K562 (cell line): ENCODE measurements at regions not wholly inside any gene's neighbourhood (a gene's known extent, or its start where the extent isn't known, plus 50 kb on each side); places are given as distances from the start of the nearest gene placed in this dataset.

Experiments used
- ATAC-seq: fragments of 200-7000 bp; cut with Tn5 transposase; 3 replicates; pipeline ENCODE4 v1.9.1; 2020; ENCODE audit warnings: moderate library complexity
- BruUV-seq: library from RNA; stranded (reverse); fragments of 400-500 nt; replicated peaks from 2 replicates; lab custom pipeline; 2021; lab: Mats Ljungman, UMichigan
- CTCF ChIA-PET: fragments of 300-600 bp; formaldehyde crosslinking; extraction: SDS; loops from one replicate; lab custom pipeline; 2021; ENCODE audit warnings: low intra/inter-chr PET ratio; lab: Yijun Ruan, JAX
- POLR2A ChIA-PET: fragments of 300-600, 350-650 bp; sonication (Branson Sonifier 250); formaldehyde crosslinking; extraction: SDS; loops from one replicate; lab custom pipeline; 2021; ENCODE audit warnings: antibody characterized with exemption, inconsistent platforms; lab: Yijun Ruan, JAX
- DNase-seq, 4 experiments: peaks; one replicate each; pipeline versions ENCODE4 v3.0.0 to v3.0.0-alpha.2; 2011 to 2018; ENCODE audit warnings: low spot score in 3 of 4, mixed read lengths in 3 of 4; ENCODE audit errors: extremely low read depth in 1 of 4
- FAIRE-seq: peaks from 2 replicates; lab custom pipeline; 2011; peaks lifted over from hg19 to GRCh38; lab: Jason Lieb, UNC
- H2AFZ ChIP-seq: 2 replicates; pipeline ENCODE4 v1.6.0; 2011; ENCODE audit warnings: low read depth, low read length, control low read depth, inconsistent platforms
- H3K27ac ChIP-seq: fragments of 200-600 bp; 3 replicates; pipeline ENCODE4 v1.8.0; 2011; ENCODE audit warnings: low read depth, mild to moderate bottlenecking, control low read depth, inconsistent platforms, low read length, moderate library complexity, mixed read lengths; ENCODE audit errors: extremely low read depth
- H3K27me3 ChIP-seq, 2 experiments: fragments of 300-600 bp in 1 of 2; 2 replicates in 1 of 2; 3 replicates in 1 of 2; pipeline versions ENCODE4 v1.6.0 to v1.8.0; 2011; ENCODE audit warnings: inconsistent platforms in 2 of 2, low read length in 2 of 2, mild to moderate bottlenecking in 1 of 2, mixed read lengths in 1 of 2, moderate library complexity in 1 of 2; ENCODE audit not compliant: control insufficient read depth in 2 of 2, insufficient read depth in 2 of 2
- H3K36me3 ChIP-seq: fragments of 300-600 bp; 3 replicates; pipeline ENCODE4 v1.8.0; 2011; ENCODE audit warnings: mild to moderate bottlenecking, low read length, inconsistent platforms; ENCODE audit not compliant: control insufficient read depth, insufficient read depth
- H3K4me1 ChIP-seq, 2 experiments: fragments of 200-600 bp in 1 of 2; replicated peaks in 1 of 2; 2 replicates in 1 of 2; 3 replicates in 1 of 2; pipeline versions ENCODE4 v1.5.1 to v1.8.0; 2011; ENCODE audit warnings: inconsistent platforms in 2 of 2, low read length in 2 of 2, mild to moderate bottlenecking in 1 of 2, mixed read lengths in 1 of 2, moderate library complexity in 1 of 2; ENCODE audit not compliant: control insufficient read depth in 2 of 2, insufficient read depth in 2 of 2
- H3K4me2 ChIP-seq: 2 replicates; pipeline ENCODE4 v1.6.1; 2011; ENCODE audit warnings: low read length, control low read depth, inconsistent platforms, mixed read lengths; ENCODE audit not compliant: insufficient read depth
- H3K4me3 ChIP-seq: fragments of 200-600 bp; sonication (generic), shearing (Covaris generic); 2 replicates; pipeline ENCODE4 v1.5.1; 2016; ENCODE audit warnings: control low read depth, inconsistent platforms
- H3K79me2 ChIP-seq: fragments of 200-600 bp; 3 replicates; pipeline ENCODE4 v1.8.0; 2011; ENCODE audit warnings: low read length, inconsistent platforms; ENCODE audit not compliant: control insufficient read depth, insufficient read depth
- H3K9ac ChIP-seq, 2 experiments: 2 replicates each; pipeline versions ENCODE4 v1.6.0 to v1.6.1; 2011; ENCODE audit warnings: low read depth in 2 of 2, low read length in 2 of 2, control low read depth in 1 of 2, inconsistent platforms in 1 of 2, mild to moderate bottlenecking in 1 of 2, mixed read lengths in 1 of 2; ENCODE audit not compliant: insufficient read depth in 1 of 2
- H3K9me1 ChIP-seq: one replicate; pipeline ENCODE4 v1.6.0; 2011; ENCODE audit warnings: inconsistent platforms, mild to moderate bottlenecking, low read length, moderate library complexity; ENCODE audit not compliant: control insufficient read depth, insufficient read depth
- H3K9me3 ChIP-seq: replicated peaks from 2 replicates; pipeline ENCODE4 v1.5.1; 2011; ENCODE audit warnings: low read depth, low read length, inconsistent platforms; ENCODE audit not compliant: control insufficient read depth, insufficient read depth
- H4K20me1 ChIP-seq: replicated peaks from 2 replicates; pipeline ENCODE4 v1.6.1; 2011; ENCODE audit warnings: low read length, inconsistent platforms, mixed read lengths; ENCODE audit not compliant: control insufficient read depth, insufficient read depth
- ESRRA ChIP-seq: fragments of 450-650 bp; IDR thresholded peaks from 2 replicates; pipeline ENCODE4 v1.6.1; 2014; ENCODE audit warnings: low read depth, mild to moderate bottlenecking, moderate library complexity, borderline replicate concordance
- HDAC1 ChIP-seq, 2 experiments: fragments of 450-650 bp; IDR thresholded peaks; 2 replicates each; pipeline ENCODE4 v1.6.1; 2016 to 2017; ENCODE audit warnings: inconsistent platforms in 1 of 2, mild to moderate bottlenecking in 1 of 2, moderate library complexity in 1 of 2
- HDAC3 ChIP-seq: fragments of 450-650 bp; IDR thresholded peaks from 2 replicates; pipeline ENCODE4 v1.6.1; 2018; ENCODE audit warnings: borderline replicate concordance, mild to moderate bottlenecking, moderate library complexity; ENCODE audit not compliant: partially characterized antibody
- HMG20B ChIP-seq: fragments of 250-450 bp; sonication (Bioruptor Pico); IDR thresholded peaks from 2 replicates; pipeline ENCODE4 v1.5.0; 2021; ENCODE audit warnings: mild to moderate bottlenecking
- ILF3 ChIP-seq: fragments of 450-650 bp; IDR thresholded peaks from 2 replicates; pipeline ENCODE4 v1.6.1; 2018; ENCODE audit warnings: antibody characterized with exemption, mild to moderate bottlenecking, moderate library complexity, borderline replicate concordance
- MAZ ChIP-seq, 2 experiments: fragments of 450-650 bp in 1 of 2; sonication (generic) in 1 of 2; formaldehyde crosslinking; IDR thresholded peaks in 1 of 2; conservative IDR thresholded peaks in 1 of 2; 2 replicates each; pipeline versions ENCODE4 v1.4.0 to v1.5.0; 2020; ENCODE audit warnings: mild to moderate bottlenecking in 1 of 2, missing genetic modification reagents in 1 of 2
- NCOA4 ChIP-seq: fragments of 450-650 bp; IDR thresholded peaks from 2 replicates; pipeline ENCODE4 v1.6.1; 2018; ENCODE audit warnings: mild to moderate bottlenecking; ENCODE audit not compliant: partially characterized antibody
- SMARCA4 ChIP-seq: fragments of 450-650 bp; IDR thresholded peaks from 2 replicates; pipeline ENCODE4 v1.6.1; 2016
- SP2 ChIP-seq: IDR thresholded peaks from 2 replicates; pipeline ENCODE4 v1.6.1; 2011; ENCODE audit warnings: mild to moderate bottlenecking, low read depth, low read length, moderate library complexity; ENCODE audit not compliant: poor library complexity, severe bottlenecking; ENCODE audit errors: extremely low read depth
- U2AF1 ChIP-seq: fragments of 200-400 bp; formaldehyde crosslinking; optimal IDR thresholded peaks from 2 replicates; pipeline ENCODE3; 2017; ENCODE audit warnings: mild to moderate bottlenecking, low read depth, low read length, moderate library complexity
- ZBED1 ChIP-seq: IDR thresholded peaks from 2 replicates; pipeline ENCODE4 v1.6.1; 2014
- ZNF311 ChIP-seq: fragments of 250-450 bp; sonication (Bioruptor Pico); IDR thresholded peaks from 2 replicates; pipeline ENCODE4 v1.4.0; 2020; ENCODE audit warnings: mild to moderate bottlenecking, moderate library complexity
- ZNF507 ChIP-seq: conservative IDR thresholded peaks from 2 replicates; pipeline ENCODE4 v1.6.1; 2017; ENCODE audit warnings: missing genetic modification characterization, missing compliant biosample characterization
- ZNF668 ChIP-seq: fragments of 250-450 bp; sonication (Bioruptor Pico); IDR thresholded peaks from 2 replicates; pipeline ENCODE4 v1.8.0; 2022; ENCODE audit warnings: mild to moderate bottlenecking, inconsistent platforms
- in situ Hi-C: fragments of 300-500 bp; cut with MboI; formaldehyde crosslinking; loops from 4 replicates; pipeline ENCODE4 v1.15.0; 2018; ENCODE audit warnings: inconsistent platforms, mixed read lengths
- intact Hi-C: fragments of 100-400 bp; cut with micrococcal nuclease; formaldehyde crosslinking; loops from 2 replicates; pipeline ENCODE4 v1.14.2; 2022
- TF ChIP-seq, protein P1 (sequence below): sonication (generic); formaldehyde crosslinking; IDR thresholded peaks from 2 replicates; pipeline ENCODE4 v1.8.0; 2022; ENCODE audit warnings: mild to moderate bottlenecking, missing genetic modification reagents, borderline replicate concordance
- TF ChIP-seq, protein P2 (sequence below): fragments of 250-450 bp; sonication (Bioruptor Pico); IDR thresholded peaks from 2 replicates; pipeline ENCODE4 v1.5.0; 2020; ENCODE audit warnings: mild to moderate bottlenecking

DNA sequence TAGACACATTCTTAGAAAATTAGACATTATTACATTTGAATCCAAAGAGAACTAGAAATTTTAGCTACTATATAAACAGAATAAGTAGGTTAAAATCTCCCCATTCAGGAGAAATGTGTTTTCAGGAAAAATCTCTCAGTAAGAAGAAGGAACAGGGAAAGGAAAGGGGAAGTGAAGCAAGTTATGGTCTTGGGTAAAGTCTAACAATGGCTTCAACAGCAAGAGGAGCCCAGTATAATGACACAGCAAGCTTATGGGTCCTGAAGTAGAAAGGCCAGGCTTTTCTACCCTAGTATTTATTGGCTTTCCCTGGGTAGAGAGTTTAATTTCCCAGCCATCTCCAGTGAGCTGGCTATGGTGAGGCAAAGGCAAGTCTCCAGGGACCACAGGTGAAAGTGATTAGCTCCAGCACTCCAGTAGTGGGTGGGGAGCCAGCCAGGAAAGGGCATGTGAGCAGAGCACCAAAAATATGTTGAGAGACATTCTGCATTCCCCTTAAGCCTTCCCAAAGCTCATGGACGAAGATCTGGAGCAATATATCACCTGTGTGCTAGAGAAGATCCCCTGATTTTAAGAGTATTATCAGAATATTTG, 981.7 kb downstream of the NR2F1-AS1 start (continued):
- TF ChIP-seq HMG20B (CRISPR knock-in tag) (no peak), U2AF1 (no peak), ILF3 (no peak)
- TF ChIP-seq, protein P1, sequence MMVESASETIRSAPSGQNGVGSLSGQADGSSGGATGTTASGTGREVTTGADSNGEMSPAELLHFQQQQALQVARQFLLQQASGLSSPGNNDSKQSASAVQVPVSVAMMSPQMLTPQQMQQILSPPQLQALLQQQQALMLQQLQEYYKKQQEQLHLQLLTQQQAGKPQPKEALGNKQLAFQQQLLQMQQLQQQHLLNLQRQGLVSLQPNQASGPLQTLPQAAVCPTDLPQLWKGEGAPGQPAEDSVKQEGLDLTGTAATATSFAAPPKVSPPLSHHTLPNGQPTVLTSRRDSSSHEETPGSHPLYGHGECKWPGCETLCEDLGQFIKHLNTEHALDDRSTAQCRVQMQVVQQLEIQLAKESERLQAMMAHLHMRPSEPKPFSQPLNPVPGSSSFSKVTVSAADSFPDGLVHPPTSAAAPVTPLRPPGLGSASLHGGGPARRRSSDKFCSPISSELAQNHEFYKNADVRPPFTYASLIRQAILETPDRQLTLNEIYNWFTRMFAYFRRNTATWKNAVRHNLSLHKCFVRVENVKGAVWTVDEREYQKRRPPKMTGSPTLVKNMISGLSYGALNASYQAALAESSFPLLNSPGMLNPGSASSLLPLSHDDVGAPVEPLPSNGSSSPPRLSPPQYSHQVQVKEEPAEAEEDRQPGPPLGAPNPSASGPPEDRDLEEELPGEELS (CRISPR knock-in tag), result no peak

DNA sequence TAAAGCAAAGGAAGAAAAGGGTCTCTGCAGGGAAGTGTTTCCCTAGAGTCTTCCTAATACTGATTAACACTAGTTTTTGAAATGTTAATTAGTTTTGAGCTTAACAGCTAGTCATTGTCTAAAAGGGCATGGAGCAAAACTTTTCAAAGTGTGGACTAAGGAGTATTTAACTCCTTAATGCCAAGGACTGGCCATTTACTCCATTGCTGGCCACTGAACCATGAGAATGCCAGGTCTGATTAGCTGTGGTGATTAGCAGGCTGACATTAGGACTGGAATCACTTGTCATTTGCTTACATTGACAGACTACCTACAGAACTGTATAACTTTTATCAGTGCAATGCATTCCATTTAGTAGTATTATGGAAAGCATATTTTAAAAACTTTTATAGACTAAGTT, 987.0 kb downstream of the NR2F1-AS1 start:
- no peaks in the 10 kb centered on the region for H3K4me1 ChIP-seq
- FAIRE-seq, result no peak
- no peak for TF ChIP-seq SP2
- no peak for TF ChIP-seq ESRRA
- TF ChIP-seq, protein P2, sequence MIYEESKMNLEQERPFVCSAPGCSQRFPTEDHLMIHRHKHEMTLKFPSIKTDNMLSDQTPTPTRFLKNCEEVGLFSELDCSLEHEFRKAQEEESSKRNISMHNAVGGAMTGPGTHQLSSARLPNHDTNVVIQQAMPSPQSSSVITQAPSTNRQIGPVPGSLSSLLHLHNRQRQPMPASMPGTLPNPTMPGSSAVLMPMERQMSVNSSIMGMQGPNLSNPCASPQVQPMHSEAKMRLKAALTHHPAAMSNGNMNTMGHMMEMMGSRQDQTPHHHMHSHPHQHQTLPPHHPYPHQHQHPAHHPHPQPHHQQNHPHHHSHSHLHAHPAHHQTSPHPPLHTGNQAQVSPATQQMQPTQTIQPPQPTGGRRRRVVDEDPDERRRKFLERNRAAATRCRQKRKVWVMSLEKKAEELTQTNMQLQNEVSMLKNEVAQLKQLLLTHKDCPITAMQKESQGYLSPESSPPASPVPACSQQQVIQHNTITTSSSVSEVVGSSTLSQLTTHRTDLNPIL (CRISPR knock-in tag), result no peak
- no peak for TF ChIP-seq MAZ (CRISPR knock-in tag; conservative IDR thresholded peaks at IDR 0.05 in 1 of 2, IDR thresholded peaks at IDR 0.05 in 1 of 2)
- no peak for TF ChIP-seq HDAC3
- TF ChIP-seq ZNF311 (CRISPR knock-in tag), result no peak
- no peak for TF ChIP-seq ZBED1
- no peak for TF ChIP-seq SMARCA4
- TF ChIP-seq HDAC1 (IDR thresholded peaks at IDR 0.05), result no peak
- TF ChIP-seq ZNF507 (tag), result no peak
- no peak for TF ChIP-seq ZNF668 (CRISPR knock-in tag)
- TF ChIP-seq NCOA4, result no peak
- TF ChIP-seq, all 486 proteins: peak for 0
- in situ Hi-C loops (no loop called here), intact Hi-C loops (no loop called here)
- no peaks in the 10 kb centered on the region for H4K20me1 ChIP-seq
- no TSS peak for BruUV-seq
- no peak for DNase-seq
- H2AFZ ChIP-seq, result no peak overlapping the region
- H3K4me3 ChIP-seq, result no peak overlapping the region
- H3K4me2 ChIP-seq, result no peak overlapping the region
- no peaks in the 10 kb centered on the region for H3K79me2 ChIP-seq
- ChIA-PET CTCF (no interaction called here), POLR2A (no interaction called here)
- H3K27me3 ChIP-seq, result no peaks in the 10 kb centered on the region
- H3K9ac ChIP-seq, result no peak overlapping the region
- no peaks in the 10 kb centered on the region for H3K36me3 ChIP-seq
- no peak for ATAC-seq
- H3K27ac ChIP-seq, result no peak overlapping the region
- no peaks in the 10 kb centered on the region for H3K9me1 ChIP-seq
- H3K9me3 ChIP-seq, result no peaks in the 10 kb centered on the region
